ENCODE measurements at regions not wholly inside any gene's neighbourhood (a gene's known extent, or its start where the extent isn't known, plus 50 kb on each side); places are given as distances from the start of the nearest gene placed in this dataset.

- H3K9me3 ChIP-seq (replicated peaks; ENCODE audit: control insufficient read depth, insufficient read depth, low read length), result no peaks in the 10 kb centered on the region
- dilution Hi-C loops (cut with MboI; ENCODE audit: extremely low pct_ligation_motif_present, low sequenced_read_pairs) (no loop called here), intact Hi-C loops (cut with micrococcal nuclease) (no loop called here)
- H3K9ac ChIP-seq (replicated peaks; ENCODE audit: extremely low read depth, insufficient read depth, low read length), result no peak overlapping the region
- no peaks in the 10 kb centered on the region for H3K27me3 ChIP-seq (ENCODE audit: control insufficient read depth in 2 of 2, insufficient read depth in 2 of 2, low read length in 2 of 2)
- no peak for DNase-seq (ENCODE audit: low read depth, low spot score)
- no peaks in the 10 kb centered on the region for H3K36me3 ChIP-seq (ENCODE audit: control insufficient read depth in 2 of 2, extremely low read depth in 1 of 2, insufficient read depth in 2 of 2, low read length in 2 of 2)
- H3K4me1 ChIP-seq (ENCODE audit: control insufficient read depth, extremely low read depth, insufficient read depth, low read length), result no peaks in the 10 kb centered on the region
- ChIA-PET POLR2A (no interaction called here), CTCF (no interaction called here)
- H4K20me1 ChIP-seq (replicated peaks; ENCODE audit: control insufficient read depth, extremely low read depth, insufficient read depth, low read length), result no peaks in the 10 kb centered on the region
- H3K4me2 ChIP-seq (ENCODE audit: insufficient read depth, low read length), result no peak overlapping the region
- H2AFZ ChIP-seq (ENCODE audit: low read depth, low read length), result no peak overlapping the region
- TF ChIP-seq CTCF (IDR thresholded peaks at IDR 0.05; ENCODE audit: extremely low read depth in 1 of 2, insufficient read depth in 1 of 2, low read depth in 1 of 2, low read length in 2 of 2) (no peak), JUN (IDR thresholded peaks at IDR 0.05; ENCODE audit: borderline replicate concordance, insufficient read depth, insufficient read length, low read depth) (no peak), MAX (IDR thresholded peaks at IDR 0.05; ENCODE audit: insufficient read depth, insufficient read length) (no peak), GATA2 (IDR thresholded peaks at IDR 0.05; ENCODE audit: insufficient read depth, insufficient read length, low read depth, low read length) (no peak), EZH2 (IDR thresholded peaks at IDR 0.05; ENCODE audit: borderline replicate concordance, low read depth, low read length, severe bottlenecking) (no peak), POLR2A (IDR thresholded peaks at IDR 0.05; ENCODE audit: low read depth, low read length) (no peak)
- FAIRE-seq, result no peak
- H3K9me1 ChIP-seq (replicated peaks; ENCODE audit: control insufficient read depth, extremely low read depth, insufficient read depth, low read length), result no peaks in the 10 kb centered on the region
- no peaks in the 10 kb centered on the region for H3K79me2 ChIP-seq (ENCODE audit: control insufficient read depth, insufficient read depth, low read length)
- H3K27ac ChIP-seq (ENCODE audit: insufficient read depth, low read depth, low read length), result no peak overlapping the region
- no TSS peak for BruUV-seq (replicated peaks)
- H3K4me3 ChIP-seq (replicated peaks in 1 of 3; ENCODE audit: insufficient read depth in 1 of 3, low read depth in 1 of 3, low read length in 3 of 3), result no peak overlapping the region
Observed at GRCh38 chr9:20289423-20290010, 332.8 kb downstream of the MLLT3 start.

- no TSS peak for BruUV-seq (replicated peaks)
- ChIA-PET CTCF (no interaction called here), POLR2A (no interaction called here)
- no peak overlapping the region for H3K4me2 ChIP-seq (ENCODE audit: insufficient read depth, low read length)
- H2AFZ ChIP-seq (ENCODE audit: low read depth, low read length), result no peak overlapping the region
- no peaks in the 10 kb centered on the region for H3K27me3 ChIP-seq (ENCODE audit: control insufficient read depth in 2 of 2, insufficient read depth in 2 of 2, low read length in 2 of 2)
- DNase-seq (ENCODE audit: low read depth, low spot score) (no peak), FAIRE-seq (no peak)
- no peak overlapping the region for H3K9ac ChIP-seq (replicated peaks; ENCODE audit: extremely low read depth, insufficient read depth, low read length)
- H4K20me1 ChIP-seq (replicated peaks; ENCODE audit: control insufficient read depth, extremely low read depth, insufficient read depth, low read length), result no peaks in the 10 kb centered on the region
- H3K27ac ChIP-seq (ENCODE audit: insufficient read depth, low read depth, low read length), result no peak overlapping the region
- dilution Hi-C loops (cut with MboI; ENCODE audit: extremely low pct_ligation_motif_present, low sequenced_read_pairs), result no loop called here
- H3K36me3 ChIP-seq (ENCODE audit: control insufficient read depth in 2 of 2, extremely low read depth in 1 of 2, insufficient read depth in 2 of 2, low read length in 2 of 2), result no peaks in the 10 kb centered on the region
- no peaks in the 10 kb centered on the region for H3K9me3 ChIP-seq (replicated peaks; ENCODE audit: control insufficient read depth, insufficient read depth, low read length)
- no peaks in the 10 kb centered on the region for H3K79me2 ChIP-seq (ENCODE audit: control insufficient read depth, insufficient read depth, low read length)
- H3K9me1 ChIP-seq (replicated peaks; ENCODE audit: control insufficient read depth, extremely low read depth, insufficient read depth, low read length), result no peaks in the 10 kb centered on the region
- H3K4me3 ChIP-seq (replicated peaks in 1 of 3; ENCODE audit: insufficient read depth in 1 of 3, low read depth in 1 of 3, low read length in 3 of 3), result no peak overlapping the region
- TF ChIP-seq CTCF (IDR thresholded peaks at IDR 0.05; ENCODE audit: extremely low read depth in 1 of 2, insufficient read depth in 1 of 2, low read depth in 1 of 2, low read length in 2 of 2), result no peak
- no peak for TF ChIP-seq MYC (IDR thresholded peaks at IDR 0.05; ENCODE audit: low read depth, low read length)
- no peak for TF ChIP-seq POLR2AphosphoS5 (IDR thresholded peaks at IDR 0.05; ENCODE audit: insufficient read depth, low read depth, low read length)
- TF ChIP-seq POLR2A (IDR thresholded peaks at IDR 0.05; ENCODE audit: low read depth, low read length), result no peak
- no peak for TF ChIP-seq MAX (IDR thresholded peaks at IDR 0.05; ENCODE audit: insufficient read depth, insufficient read length)
- TF ChIP-seq EZH2 (IDR thresholded peaks at IDR 0.05; ENCODE audit: borderline replicate concordance, low read depth, low read length, severe bottlenecking), result no peak
- no peak for TF ChIP-seq GATA2 (IDR thresholded peaks at IDR 0.05; ENCODE audit: insufficient read depth, insufficient read length, low read depth, low read length)
- no peak for TF ChIP-seq JUN (IDR thresholded peaks at IDR 0.05; ENCODE audit: borderline replicate concordance, insufficient read depth, insufficient read length, low read depth)
- no peak for TF ChIP-seq FOS (IDR thresholded peaks at IDR 0.05; ENCODE audit: borderline replicate concordance, insufficient read depth, low read length)
- intact Hi-C loops (cut with micrococcal nuclease), result no loop called here
- H3K4me1 ChIP-seq (ENCODE audit: control insufficient read depth, extremely low read depth, insufficient read depth, low read length), result no peaks in the 10 kb centered on the region
Observed at GRCh38 chr9:20286969-20287368, 335.3 kb downstream of the MLLT3 start.

Measured in endothelial cell of umbilical vein (primary cell).